Fibroblast of upper back skin (primary cell): ENCODE measurements at regions not wholly inside any gene's neighbourhood (a gene's known extent, or its start where the extent isn't known, plus 50 kb on each side); places are given as distances from the start of the nearest gene placed in this dataset.
"Not testable (repeated sequence)": the region's sequence is repeated elsewhere in the genome, so short reads cannot be mapped to it uniquely, and the experiment has no call there.

Experiments used
- DNase-seq: peaks from one replicate; pipeline ENCODE4 v3.0.0-alpha.2; 2013

DNA sequence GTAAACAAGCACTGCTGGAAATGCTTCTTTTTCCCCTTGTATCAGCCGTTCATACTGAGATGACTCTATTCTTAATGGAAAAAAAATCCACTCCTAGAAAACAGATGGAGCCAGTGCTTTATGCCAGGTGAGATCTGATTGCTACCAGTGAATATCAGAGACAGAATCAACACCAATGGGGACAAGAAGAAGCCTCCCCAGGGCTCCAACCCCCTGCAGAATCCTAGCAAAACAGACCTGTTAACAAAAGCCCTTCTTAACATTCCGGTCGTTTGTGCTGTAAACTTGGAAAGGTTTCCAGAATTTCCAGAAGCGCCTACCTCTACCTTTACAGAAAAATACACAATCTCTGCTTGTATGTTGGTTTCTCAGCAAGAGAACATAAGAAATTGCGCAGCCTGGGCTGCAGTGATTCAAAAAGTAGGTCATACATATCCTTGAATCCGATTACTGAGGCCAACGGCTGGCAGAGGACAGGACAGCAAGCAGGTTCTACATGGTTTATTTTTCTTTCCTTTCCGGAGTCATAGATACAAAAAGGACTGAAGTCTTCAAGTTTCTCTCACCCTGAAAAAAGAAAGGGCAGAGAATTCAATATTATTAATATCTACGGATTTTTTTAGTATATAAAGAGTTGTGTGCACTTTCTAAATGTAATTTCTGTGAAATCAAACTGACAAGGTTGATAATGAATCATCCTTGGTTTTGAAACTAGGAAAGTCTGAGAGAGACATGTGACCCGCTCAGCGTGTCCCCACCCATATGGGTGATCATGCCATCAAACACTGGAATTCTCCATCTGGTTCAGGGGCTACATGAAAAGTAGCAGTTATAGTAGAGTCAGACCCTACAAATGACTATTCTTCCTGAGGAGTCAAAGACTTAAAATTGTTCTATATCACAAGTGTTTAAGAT, 266.7 kb upstream of the MGAT5 start:
- DNase-seq = no peak

DNA sequence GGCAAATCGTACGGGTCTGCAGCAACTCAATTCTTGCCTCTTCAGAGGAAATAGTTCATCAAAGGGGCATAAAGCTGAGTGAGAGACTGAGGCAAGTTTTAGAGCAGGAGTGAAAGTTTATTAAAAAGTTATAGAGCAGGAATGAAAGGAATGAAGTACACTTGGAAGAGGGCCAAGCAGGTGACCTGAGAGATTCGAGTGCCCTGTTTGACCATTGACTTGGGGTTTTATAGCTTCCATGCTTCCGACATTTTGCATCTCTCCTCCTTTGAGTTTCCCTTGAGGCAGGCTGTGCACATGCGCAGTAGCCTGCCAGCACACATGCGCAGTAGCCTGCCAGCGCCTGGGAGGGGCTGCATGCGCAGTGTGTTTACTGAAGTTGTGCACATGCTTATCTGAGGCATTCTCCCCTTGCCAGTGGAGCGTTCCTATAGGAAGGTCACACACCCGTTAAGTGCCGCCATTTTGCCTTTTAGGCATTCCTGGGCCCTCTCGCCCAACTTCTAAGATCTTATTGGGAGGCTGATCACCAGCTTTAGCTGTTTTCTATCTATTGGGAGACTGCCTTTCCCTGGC, 265.5 kb upstream of the MGAT5 start:
- no peak for DNase-seq

DNA sequence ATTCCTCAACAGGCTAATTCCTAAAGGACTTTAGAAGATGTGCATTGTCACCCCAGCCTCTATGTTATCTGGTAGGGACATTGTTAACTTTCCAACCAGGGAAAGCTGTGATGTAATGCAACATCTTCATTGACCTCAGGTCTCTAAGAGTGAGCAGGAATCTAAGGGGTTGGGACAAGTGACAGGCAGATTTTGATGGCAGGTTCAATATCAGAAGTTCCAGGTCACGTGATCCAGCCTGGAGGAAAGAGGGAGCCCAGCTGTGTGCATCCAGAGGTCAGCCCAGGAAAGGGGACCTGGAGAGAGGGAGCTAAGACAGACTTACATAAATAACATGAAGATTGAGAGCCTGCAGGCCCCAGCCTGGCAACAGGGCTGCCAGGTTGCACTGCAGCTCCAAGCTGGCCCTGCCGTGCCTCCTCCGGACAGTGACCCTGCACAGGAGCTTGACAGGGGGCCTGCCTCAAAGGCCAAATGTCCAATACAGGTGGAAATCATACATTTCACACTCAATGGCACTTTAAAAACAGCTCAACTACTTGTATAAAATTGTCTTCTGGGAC, 262.2 kb upstream of the MGAT5 start:
- DNase-seq = no peak

DNA sequence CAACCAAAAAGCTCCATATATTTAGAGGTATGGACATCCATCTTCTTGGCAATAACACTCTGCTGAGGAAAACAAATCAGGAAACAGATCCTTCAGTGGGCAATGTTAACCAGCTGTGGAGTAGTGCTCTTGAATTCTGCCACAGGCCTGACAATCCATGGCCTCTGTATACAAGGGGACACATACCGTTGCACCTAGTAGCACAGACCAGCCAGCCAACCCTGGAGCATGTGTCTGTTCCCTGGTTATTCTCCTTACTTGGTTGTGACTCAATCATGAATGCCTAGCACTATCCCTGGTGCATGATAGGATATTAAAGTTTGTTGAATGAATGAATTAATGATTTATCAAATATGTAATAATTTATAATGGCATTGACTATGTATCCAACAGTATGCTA, 261.4 kb upstream of the MGAT5 start:
- DNase-seq = no peak

DNA sequence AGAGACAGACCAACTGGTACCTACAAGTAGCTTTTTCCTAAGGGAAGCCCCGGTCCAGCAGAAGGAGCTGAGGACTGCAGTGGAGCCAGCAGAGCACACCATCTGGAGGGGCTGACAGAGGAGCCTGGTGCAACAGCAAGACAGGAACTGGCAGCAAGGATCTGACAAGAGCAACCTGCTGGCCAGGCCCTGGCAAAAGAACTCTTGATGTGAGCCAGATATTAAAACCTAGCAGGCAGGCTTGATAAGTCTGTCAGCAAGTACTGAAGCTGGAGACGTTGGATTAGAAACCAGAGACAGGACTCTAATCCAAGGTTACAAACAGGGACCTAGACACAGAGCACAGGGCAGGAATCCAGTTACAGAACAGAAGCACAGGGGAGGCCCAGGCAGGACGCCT, 260.7 kb upstream of the MGAT5 start:
- no peak for DNase-seq

DNA sequence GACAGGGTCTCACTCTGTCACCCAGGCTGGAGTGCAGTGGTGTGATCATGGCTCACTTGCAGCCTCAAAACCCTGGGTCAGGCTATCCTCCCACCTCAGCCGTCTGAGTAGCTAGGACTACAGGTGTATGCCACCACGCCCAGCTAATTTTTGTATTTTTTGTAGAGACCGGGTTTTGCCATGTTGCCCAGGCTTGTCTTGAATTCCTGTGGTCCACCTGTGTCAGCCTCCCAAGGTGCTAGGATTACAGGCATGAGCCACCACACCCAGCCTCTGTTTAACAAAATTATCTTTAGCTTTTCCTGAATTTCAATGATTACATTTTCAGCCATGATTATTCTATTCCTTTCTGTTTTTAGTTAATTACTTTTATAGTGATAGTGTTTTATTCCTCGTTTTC, 255.1 kb upstream of the MGAT5 start:
- DNase-seq = not testable (repeated sequence)

DNA sequence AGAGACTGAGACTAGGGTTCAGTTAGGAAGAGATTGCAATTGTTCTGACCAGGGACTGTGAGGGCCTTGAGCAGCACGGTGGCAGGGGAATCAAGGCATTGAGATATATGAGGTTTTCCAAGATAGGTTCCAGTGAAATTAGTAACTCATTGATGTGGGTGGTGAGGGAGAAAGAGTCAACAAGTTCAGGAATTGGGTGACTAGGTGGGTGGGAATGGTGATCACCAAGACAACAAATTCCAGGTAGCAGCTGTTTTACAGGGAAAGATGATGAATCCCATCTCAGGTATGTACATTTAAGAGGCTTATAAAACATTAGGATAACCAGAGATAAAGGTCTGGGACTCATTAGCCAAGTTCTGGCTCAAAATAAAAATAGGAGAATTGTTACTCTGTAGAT, 251.5 kb upstream of the MGAT5 start:
- DNase-seq = no peak

DNA sequence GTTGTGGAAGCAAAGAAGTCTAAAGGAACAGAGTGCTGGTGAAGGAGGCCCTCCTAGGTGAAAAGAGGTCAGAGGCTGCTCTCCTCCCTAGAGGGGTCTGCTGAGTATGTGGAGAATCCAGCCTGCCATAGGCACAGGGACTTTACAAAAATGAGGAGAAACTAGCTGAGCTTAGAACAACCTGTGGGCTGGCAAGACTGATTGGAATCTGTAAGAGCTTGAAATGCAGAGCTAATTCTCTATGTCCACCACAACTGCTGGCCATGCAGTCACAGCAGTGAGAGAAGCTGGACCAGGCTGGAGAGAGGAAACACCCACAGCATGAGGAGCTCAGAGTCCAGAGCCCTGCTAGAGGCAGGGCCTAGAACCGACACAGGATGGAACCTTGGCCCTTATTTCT, 251.0 kb upstream of the MGAT5 start:
- no peak for DNase-seq

DNA sequence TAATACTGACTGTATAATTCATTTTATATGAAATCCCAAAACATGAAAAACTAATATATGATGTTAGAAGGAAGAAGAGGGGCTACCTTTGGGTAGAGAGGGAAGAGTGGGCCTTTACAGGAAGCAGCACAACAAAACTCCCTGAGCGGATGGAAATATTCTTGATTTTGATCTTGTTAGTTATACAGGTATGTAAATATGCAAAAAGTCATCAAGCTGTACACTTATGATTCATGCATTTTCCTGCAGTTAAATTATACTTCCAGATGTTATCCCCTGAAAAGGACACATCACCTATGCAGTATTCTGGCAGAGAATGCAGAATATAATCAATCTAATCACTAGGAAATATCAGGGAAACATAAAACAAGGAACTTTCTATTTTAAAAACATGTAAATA, 249.4 kb upstream of the MGAT5 start:
- no peak for DNase-seq

DNA sequence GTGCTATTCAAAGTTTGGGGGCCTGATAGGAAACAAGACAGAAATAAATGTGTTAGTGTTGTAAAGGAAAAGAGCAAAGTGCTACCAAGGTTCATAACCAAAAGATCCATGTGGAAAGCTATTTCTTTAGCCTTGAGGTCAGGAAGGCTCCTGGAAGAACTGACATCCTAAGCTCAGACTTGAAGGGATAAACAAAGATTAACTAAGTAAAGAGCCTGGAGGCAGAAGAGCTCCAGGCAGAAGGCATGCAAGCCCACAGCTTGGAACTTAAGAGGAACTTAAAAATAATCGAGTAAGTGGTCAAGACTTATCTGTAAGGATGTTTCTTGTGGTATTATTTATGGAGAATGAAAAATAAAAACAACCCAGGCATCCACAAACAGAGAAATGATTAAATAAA, 245.0 kb upstream of the MGAT5 start:
- no peak for DNase-seq

DNA sequence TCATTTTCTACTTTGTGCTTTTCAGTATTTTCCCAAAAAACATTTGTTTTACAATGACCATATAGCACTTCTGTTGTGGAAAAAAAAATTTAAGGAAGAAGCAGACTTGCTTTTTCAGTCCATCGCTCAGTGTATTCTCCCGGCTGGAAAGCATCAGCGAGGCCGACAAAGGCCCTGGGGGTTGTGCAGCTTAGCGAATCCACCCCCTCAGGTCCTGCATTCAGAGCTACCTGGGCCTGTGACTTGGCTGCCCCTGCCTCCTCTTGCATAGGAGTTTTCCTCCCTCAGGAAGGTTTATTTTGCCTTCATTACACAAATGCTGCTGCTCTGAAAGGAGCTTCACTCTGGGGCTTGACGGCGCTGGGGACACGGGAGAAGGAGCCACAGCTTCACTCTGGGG, 244.4 kb upstream of the MGAT5 start:
- DNase-seq = no peak

DNA sequence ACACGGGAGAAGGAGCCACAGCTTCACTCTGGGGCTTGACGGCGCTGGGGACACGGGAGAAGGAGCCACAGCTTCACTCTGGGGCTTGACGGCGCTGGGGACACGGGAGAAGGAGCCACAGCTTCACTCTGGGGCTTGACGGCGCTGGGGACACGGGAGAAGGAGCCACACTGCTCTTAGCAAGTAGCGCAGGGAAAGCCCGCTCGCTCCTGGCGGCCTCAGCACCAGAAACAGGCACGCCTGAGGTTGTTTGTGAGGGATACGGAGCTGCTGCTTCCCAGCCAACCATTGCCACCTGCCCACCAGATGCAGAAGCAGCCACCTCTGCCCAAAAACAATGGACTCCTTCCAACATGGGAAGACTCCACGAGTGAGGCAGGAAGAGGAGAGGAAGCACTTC, 244.0 kb upstream of the MGAT5 start:
- not testable (repeated sequence) for DNase-seq

DNA sequence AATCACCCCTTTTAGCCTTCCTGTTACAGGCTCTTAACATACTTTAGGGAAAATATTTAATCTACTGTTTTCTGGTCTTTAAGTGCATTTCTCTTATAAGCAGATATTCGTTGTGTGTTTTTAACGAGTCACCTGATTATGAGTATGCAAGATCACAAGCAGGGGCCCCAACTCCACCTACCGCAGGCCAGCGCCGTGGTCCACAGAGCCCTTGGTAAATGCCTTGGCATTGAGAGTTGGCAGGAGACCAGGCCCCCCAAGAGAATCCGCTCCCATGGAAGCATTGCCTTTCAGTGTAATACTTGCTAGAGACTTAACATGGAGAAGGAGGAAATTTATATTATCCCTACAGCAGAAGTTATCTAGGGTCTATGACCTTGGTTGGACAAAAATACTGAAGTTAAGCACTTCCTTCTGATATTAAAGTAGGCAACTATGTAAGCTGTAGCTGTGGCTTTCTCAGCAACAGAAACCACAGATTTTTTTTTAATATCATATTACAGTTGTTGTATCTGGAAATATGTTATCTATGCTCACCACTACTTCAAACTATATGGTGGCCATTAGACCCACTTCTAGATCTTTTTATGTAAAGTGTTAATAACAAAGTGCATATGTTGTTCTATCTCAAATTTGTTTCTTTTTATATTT, 241.8 kb upstream of the MGAT5 start:
- DNase-seq = no peak

DNA sequence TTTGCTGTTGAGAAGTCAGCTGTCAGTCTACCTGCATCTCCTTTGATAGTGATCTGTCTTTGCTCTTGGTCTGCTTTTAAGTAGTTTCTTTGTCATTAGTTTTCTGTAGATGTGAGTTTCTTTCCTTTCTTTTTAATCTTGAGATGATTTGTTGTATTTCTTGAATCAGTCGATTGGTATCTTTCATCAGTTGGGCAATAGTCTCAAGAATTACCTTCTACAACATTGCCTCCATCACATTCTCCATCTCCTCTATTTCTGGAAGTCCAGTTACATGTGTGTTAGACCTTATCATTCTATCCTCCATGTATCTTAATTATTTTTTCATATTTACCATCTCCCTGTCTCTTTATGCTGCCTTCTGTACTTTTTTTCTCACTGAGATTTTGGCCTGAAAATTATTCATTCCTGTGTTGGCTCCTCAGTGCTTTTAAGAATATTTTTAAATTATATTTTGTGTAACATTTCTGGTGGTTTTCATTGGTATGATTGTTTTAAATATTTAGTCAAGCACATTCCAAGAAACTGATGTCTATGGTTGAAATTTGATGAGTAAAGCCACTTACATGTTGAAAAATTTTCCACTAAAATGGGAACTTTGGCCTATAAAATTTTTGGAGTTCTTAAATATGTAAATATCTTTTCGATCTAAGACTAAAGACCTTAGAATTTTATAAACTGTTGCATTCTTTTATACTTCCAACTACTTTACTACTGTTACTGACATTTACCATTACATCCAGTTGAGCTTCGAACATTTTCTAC, 239.5 kb upstream of the MGAT5 start:
- DNase-seq = peak; percentile 40

DNA sequence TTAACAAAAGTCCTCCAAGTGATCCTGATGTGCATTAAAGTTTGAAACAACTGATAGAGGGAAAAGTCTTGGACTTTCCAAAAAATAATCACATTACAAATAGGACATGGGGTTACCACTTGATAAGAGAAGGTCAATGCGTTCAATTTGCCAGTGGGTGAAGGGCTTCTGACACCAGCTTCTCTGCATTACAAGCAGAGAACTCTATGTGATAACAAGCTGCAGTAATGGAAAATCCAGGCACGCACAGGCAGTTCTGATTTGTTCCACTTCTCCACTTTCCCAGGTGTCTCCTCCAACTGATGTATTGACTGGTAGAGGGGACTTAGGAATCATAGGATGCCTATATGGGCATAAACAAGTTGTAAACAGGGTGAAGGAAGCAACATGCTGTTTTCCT, 234.0 kb upstream of the MGAT5 start:
- DNase-seq = no peak

DNA sequence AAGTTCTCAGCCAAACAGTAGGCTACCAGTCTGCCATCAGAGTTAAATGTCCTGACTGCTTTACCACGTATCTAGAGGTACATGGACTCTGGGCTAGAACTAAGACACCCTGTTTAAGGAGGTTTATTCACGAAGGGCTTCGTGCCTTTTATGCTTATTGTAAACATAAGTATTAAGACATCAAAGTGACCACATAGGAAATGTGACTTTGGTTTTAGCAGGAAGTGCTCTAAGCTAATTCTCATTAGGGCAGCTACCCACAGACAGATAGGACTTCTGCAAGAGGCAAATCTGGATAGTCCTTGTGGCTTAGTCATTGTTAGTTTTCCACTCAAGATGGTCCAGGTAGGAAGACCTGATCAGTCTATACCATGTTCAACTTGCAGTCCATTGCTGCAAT, 233.3 kb upstream of the MGAT5 start:
- no peak for DNase-seq

DNA sequence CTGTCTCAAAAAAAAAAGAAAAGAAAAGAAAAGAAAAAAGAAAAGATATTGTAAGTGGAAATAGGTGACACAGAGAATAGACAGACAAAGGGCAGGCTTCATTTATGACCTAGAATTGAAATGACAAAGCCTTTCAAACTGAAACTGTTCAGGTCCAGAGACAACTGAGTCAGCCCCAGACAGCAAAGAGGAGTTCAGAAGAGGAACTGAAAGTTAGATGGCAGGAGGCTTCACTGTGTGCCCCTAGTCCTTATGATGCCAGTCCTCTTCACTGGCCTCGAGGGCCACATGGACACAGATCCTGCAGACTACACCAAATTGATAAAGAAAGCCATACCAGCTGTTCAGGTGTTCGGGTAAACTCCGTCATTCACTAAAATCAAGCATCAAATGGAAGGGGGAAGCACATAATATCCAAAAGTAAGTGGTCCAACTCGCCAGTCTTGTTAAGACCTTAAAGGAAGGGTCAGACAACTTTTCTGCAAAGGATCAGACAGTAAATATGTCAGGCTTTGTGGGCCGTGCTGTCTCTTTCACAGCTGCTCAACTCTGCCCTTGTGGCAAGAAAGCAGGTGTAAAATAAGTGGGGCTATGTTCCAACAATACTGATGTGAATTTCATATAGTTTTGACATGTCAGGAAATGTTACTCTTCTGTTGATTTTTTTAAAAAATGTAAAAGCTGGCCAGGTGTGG, 231.9 kb upstream of the MGAT5 start:
- DNase-seq = no peak

DNA sequence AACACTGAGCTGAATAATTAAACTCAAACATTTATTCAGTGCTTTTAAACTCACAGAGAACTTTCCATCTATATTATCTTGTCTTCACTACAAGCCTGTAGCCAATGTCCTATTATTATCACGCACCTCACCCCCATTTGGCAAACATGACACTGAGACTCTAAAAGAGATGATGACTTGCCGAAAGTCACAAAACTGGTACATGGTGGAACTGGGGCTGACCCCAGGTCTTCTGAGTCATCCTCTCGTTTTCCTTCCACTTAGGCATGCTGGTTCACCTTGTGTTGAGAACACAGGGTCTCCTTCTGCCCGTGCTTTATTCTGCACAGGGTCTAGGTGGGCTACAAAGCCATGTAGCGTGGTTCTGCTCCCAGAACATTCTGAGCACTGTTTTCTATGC, 230.0 kb upstream of the MGAT5 start:
- no peak for DNase-seq

DNA sequence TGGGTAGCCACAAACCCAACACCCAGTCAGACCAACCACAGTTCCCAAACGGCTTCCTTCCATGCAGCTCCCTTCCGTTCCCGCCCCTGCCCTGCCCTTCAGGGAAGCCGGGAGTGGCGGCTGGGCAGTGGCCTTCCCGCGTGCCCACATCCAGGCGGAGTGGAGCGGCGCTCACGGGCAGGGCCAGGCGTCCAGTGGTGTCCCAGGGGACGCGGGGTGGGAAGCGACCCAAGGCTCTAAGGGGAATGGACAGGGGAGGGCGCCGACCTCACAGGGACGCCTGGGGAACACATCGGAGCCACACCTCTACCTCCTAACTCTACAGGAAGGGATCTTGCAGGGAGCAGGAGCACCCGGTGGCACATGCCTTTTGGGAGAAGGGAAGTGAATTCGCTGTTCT, 225.9 kb upstream of the MGAT5 start:
- DNase-seq = no peak

DNA sequence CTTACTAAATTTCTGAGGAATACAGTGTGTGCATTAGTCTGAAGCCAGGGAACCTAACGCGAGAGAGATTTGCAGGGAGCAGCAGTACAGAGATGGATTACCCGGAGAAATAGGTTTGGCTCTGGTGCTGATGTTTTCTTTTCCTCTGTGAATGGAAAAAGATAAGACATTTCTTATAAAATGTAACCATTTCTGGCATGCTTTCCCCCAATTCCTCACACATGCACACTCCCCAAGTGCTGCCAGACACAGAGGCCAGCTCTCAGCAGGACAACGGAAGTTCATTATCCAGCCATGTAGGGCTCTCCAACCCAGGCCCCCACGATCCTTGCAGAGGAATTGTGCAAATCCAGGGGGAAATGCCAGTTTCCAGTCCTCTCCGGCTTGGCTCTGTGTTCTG, 224.5 kb upstream of the MGAT5 start:
- DNase-seq = no peak

DNA sequence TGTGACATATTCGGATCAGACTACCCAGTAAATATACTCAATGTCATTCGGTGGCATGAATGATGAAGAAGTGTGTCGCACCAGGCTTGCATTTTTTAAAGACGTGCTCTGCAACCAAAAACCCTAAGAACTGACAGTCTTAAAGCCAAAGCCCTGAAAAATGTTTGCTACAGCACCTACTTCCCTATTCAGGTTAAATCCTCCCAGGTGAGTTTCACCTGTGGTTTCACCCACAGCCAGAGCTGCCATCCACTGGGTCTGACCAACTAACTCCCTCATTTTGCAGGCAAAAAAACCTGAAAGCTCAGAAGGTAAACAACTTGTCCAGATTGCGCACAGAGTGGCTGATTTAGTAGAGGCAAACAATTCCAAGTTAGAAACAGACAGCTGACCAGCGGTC, 222.3 kb upstream of the MGAT5 start:
- DNase-seq = no peak

DNA sequence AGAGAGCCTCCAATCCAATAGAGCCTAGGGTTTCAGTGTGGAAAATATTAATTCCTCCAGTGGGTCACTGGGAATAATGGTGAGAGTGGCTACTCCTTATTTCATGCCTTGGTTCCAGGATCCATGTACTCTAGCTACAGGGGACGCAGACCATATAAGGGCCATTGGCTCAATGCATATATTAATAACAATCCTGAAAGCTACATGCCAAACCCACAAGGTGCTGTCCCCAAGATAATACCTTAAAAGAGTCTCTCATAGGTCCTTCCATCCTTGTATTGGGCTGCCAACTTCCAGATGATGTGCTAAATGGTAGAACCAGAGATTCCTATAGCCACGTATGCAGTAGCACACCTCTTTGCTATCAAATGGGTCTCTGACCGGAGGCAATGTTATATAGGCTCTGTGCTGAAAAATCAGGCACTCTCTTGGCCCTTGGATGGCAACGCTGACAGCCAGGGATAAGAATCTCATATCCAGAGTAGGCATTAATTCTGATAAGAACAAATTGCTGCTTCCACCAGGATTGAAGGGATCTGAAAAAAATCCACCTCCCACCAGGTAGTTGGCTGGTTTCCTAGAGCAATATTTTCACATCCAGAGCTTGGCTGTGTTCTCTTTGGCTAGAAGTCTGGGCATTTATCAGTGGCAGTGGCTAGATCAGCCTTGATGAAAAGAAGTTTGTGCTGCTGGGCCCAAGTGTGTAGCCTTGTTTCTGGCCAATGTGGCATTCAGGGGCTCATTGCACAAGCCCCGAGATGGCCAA, 218.1 kb upstream of the MGAT5 start:
- no peak for DNase-seq
